Amniotic epithelial cell (primary cell): ENCODE measurements at regions not wholly inside any gene's neighbourhood (a gene's known extent, or its start where the extent isn't known, plus 50 kb on each side); places are given as distances from the start of the nearest gene placed in this dataset.

Experiments
- DNase-seq: peaks from one replicate; pipeline ENCODE4 v3.0.0-alpha.2; 2010; ENCODE audit warnings: low read depth

DNA sequence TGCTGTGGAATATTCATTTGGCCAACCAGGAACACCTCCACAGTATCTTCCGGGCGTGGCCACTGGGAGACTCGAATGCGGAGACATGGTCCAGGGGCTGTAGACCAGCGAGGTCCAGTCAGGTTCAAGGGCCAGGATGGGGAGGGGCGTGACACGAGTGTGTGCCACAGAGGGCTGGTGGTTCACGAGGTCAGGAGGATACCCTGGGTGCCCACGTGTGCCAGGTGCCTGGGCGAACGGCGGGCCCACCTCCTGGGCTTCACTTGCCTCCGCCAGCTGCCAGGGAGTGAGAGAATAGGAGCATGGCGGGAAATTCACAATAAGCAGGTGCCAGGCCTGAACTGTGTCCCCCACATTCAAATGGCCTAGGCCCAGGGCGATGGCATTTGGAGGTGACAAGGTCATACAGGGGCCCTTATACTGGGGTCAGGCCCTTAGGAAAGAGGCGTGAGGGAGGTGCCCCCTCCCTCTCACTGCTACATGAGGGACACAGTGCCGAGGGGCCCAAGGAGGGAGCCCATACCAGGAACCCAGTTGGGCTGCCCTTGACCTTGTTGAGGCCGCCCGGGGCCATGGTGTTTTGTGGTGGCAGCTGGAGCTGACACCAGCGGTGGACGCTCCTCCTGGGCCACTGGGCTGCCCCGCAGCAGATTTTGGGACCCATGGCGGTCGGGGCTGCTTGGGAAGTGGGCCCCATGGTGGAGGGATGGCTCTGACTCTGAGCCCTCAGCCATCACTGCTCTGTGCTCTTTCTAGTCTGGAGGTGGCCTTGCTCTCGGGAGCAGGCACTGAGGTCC is 1268.9 kb downstream of the BRD1 start:
- DNase-seq: no peak

DNA sequence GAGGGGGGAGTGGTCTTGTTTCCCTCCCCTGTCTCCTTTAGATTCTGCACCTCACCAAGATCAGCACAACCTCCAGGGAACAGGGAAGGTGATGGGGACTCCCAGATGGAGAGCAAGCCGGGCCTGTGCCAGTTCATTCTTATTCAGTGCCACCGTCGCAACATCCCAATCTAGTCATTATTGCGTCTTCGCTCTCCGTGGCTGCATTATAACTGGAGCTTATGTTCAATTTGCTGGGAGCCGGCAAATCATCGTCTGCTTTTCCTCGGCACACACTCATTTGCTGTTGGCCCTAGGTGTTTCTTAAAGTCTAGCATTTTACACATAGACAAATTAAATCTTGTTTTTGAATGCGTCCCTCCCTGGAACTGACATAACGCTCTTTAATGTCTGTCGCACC is 1269.7 kb downstream of the BRD1 start:
- DNase-seq: no peak

DNA sequence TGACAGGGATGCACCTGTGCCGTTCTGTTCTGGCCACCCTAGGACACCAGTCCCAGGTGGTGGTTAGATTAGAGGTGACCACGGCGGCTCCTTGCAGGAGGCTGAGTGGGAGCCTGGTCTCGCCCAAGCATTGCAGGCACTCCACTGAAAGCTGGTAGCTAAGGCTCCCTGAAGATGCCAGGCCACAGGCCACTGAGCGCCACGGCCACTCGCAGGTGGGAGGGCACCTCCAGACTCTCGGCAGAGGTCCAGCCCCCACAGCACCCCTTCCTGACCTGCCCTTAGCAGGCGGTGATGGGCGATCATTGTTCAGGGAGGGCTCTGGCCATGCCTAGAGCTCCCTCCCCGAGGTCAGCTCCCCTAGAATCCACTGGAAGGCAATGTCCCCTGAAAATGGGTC is 1270.2 kb downstream of the BRD1 start:
- DNase-seq: no peak

DNA sequence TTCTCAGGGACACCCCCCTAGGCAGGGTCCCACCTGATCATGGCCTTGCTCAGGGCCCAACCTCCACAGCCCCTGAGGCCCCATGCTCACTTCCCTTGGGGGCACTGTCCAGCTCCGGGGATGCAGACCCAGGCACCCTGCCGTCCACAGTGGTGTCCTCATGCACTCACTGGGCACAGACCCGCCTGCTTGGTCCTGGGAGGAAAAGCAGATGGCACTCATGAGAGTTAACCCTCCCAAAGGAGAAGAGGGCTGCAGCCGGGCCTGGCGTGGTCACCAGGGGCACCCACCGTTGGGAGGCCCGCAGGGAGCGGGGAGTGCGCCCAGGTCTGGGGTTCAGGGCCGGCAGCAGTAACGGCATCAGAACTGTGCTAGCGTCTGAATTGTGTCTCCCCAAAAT is 1270.9 kb downstream of the BRD1 start:
- no peak for DNase-seq

DNA sequence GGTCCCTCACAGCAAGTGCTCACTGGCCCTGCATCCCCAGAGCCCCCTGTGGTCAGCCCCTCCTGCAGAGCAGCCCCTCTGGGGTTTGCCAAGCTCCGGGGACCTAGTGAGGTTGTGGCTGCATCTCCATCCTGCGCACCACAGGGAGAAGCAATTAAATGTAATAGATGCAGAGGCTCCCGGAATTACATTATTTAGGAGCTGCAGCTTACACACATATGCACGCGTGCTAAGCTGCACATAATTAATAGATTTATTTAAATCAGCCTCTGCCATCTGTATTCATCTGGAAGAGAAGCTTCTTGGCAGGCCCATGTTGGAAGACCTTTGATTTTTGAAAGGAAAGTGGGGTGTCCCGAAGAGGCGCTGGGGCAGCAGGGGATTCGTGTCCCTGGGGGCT is 1271.5 kb downstream of the BRD1 start:
- no peak for DNase-seq

DNA sequence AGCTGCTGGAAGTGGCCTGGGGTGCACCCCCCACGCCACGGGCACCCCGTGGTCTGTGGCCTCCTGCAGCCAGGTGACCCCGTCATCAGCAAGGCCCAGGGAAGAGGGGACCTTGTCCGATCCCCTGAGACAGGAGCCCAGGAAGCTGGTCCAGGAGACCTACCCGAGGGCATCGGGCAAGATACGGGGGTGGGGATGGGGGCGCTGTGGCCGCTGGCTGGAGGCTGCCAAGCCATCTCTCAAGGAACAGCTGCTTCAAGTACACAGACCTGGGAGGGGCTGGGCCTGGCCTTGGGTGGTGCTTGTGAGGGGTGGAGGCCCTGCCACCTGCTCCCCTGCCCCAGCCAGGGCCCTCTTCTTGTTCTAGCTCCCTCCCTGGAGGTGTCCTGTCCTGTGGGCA is 1272.1 kb downstream of the BRD1 start:
- no peak for DNase-seq

DNA sequence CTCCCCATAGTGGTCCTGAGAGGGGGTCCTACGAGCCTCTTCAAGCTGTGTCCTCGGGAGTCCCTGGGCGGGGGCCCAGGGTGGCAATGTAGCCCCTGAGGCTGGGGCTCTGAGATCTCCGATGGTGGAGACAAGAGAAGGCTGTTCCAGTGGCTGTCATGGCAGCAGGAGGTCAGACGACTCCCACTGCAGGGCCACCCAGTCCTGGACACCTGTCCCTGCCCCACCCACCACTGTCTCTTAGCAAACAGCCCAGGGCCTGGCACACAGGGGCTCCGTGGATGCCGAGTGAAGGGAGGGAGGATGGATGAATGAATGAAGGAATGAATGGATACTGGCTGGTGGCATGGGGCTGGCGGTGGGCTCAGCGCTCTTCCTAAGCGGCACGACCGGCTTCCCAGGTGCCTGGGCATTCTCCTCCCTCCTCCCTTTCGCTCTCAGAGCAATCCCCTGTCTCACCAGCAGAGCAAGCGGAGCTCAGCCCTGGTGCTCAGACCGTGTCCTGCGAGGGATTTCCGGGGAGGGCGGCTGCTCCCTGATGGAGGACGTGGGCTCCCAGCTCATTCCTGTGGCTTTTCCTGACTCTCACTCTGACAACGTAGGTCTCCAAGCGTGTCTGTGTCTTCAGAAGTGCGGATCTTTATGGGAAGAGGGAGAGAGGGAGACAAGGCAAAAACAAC is 1272.6 kb downstream of the BRD1 start:
- no peak for DNase-seq

DNA sequence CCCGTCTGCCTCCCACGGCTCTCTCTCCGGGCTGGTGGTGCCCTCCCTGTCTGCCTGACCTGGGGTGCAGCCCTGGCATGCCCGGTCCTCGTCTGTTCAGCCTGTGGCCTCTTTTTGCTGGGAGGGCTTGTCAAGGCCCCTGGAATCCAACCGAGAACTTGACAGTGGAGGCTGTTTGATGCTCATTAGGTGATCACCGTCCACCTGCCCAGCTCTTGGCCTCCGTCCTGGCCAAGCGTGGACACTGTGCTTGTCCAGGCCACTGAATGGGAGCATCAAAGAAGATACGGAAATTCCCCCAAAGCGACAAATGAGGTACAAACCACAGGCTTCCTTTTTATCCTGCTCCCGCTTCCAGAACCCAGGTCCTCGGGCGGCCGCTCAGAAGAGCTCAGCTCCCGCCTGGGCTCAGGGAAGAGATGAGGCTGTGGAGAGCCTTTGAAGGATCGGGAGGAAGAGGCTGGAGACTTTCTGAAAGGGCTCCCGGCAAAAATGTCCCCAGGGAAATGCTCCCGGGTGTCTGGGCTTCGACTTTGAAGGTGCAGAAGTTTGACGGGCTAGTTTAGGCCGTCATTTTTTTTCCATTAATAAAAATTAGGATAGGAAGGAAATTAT is 1273.9 kb downstream of the BRD1 start:
- DNase-seq: no peak

DNA sequence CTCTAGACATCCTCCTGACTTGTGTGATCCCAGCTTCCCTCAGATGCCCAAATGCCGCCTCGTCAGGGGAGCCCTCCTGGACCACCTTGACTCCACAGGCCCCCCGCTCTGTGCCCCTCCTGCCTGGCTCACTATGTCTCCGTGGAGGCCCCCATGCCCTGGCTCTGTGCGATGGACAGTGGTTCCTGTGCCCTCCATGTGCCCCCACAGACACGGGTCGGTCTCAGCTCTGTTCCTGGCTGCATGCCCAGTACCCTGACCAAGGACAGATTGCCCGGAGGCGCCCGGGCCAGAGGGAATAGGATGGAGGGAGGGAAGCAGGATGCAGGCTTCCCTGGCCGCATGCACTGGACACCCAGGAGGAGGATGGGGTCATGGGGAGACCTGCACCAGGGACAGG is 1274.6 kb downstream of the BRD1 start:
- DNase-seq: no peak

DNA sequence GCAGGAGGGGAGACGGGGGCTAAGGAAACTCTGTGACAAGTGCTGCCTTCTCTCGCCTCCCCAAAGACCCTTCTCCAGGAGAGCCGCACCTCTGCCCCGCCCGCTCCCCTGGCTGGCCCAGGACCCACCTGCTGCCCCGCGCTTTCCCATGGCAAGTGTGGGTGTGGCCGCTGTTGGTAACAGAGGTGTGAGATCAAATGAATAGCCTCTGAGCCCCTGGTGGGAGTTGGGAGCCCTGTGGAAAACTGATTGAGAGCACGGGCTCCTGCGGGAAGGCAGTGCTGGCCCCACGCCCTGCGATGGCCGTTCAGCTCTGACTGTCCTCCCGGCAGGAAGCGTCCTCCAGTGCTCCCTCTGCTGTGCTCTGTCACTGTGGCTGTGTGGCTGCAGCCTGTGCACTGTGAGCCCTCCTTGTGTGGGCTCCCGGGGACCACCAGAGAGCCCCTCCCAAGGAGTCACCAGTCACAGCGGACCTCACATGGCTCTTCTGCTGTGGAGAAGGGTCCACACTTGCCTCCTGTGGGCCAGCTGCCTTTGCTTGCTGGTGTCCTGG is 1275.9 kb downstream of the BRD1 start:
- DNase-seq: no peak

DNA sequence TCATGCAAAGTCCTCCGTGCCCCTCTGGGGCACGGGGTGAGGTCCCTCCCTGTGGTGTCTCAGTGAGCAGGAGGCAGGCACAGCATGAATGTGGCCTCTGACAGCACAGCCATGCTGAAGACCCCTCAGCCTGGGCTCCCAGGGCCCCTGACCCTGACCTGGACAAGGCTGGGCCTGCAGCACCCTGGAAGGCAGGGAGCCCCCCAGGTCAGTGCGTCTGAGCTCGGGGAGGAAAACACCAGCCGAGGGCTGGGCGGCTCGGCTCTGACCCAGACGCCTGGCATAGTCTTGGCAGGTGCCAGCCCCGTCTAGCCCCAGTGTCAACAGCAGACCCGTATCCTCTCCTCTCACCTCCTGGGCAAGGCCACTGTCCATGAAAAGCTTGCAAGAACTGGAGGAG is 1276.6 kb downstream of the BRD1 start:
- DNase-seq: no peak

DNA sequence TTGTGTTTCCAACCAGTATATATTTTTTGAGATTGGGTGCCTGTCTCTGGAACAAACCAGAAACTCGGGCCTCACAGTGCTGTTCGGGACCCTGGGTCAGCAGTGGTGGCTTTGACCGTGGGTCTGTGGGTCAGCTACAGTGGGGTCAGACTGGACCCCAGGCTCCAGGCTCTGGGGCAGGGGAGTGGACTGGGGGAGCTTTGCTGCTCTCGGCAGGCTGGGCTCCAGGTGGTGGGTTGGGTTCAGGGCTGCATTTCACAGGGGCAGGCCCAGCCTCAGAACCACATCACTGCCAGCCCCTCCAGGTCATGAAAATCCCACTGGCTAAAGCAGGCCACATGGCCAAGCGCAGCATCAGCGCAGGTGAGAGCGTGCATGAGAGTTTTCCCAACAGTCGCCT is 1279.3 kb downstream of the BRD1 start:
- DNase-seq: no peak

DNA sequence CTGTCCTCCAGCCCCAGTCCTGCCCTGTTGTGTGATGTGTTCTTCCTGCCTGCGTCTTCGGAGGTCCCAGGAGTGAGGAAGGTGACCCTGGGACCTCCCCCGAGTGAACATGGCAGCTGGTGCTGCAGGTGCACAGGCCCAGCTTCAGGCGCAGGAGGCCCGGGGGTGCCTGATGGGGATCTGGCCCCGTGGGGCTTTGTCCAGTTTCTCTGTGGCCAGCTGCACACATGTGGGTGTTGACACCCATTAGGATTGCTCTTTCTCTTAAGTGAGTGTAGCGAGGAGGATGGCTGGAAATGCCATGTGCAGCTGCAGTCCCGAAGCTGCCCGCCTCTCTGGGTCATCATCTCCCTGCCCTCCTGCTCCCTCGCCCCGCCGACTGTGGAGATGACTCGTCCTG is 1279.7 kb downstream of the BRD1 start:
- DNase-seq: no peak

DNA sequence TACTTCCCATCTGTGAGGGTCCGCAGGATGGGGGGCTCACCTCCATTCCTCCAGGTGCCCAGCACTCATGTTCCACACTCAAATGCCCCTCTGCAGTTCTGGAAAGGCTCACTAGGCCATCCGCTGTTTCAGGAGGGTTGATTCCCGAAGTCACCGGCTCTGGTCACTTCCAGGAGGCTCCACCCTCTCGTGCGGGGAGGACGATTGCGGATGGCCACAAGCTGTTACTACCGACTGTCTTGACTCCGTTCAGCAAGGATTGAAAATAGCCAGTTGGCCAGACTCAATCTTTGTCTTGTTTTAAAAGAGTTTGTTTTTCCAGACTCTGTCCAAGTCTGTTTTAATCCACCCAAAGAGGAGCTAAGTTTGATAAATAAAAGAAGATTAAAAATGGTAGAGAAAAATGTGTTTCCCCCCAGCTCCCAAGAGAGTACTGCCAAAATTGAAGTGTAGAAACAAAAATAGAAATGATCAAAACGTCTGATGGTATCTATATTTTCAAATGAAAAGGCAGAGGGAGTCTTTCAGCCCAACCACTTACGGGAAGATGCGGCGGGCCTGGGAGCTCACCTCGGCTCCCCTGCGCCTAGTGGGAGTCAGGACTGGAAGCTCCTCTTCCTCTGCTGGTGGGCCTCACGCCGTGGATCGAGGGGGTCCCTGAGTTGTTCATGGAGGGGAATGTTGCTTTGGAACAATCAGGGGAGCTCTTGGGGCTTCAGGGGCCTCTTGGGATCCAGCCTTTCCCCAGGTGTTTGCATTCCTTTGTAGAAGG is 1280.8 kb downstream of the BRD1 start:
- no peak for DNase-seq

DNA sequence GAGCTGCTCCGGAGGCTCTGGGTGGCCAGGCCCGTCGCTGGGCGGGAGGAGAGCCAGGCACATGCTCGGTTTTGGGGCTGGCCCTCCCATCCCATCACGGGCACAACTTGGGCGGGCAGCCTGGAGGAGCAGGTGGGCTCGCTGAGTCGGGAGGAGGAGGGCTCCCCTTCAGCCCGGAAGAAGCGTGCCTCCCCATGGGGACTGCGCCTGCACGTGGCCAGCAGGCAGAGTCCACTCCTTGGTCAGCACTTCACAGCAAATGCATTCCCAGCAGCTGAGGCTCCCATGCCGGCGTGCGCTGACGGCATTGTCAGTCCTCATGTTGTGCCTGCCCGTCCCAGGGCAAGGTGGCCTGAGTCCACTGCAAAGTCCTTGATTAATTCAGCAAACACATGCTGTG is 1281.7 kb downstream of the BRD1 start:
- DNase-seq: no peak

DNA sequence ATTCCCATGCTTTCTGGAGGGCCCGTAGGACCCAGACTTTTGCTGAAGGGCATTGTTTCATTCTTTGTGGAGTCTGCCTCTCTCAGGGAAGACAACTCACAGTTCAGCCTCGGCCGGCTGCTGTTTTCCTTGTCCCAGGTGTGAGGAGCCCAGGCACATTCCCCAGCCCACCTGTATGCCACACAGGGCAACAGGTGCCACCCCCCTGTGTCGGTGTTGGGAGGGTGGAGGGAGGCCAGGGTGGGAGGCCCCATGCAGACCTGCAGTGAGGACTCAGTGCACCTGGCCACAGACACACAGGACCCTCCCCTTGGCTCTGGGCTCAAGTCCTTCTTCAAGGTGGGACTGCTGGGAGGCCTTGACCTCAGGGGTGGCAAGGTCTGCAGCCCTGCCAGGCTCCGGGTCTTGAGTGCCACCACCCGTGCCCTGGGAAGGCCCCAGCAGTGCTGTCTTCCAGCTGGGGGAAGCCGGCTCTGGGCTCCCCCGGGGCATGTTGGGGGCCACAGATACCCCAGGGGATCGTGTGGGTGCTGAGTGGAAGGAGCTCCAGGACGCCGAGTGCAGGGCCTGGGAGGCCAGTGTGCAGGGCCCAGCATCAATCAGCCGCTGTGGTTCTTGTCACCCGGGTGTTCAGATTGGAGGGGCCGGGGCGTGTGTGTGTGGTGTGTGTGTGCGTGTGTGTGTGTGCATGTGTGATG is 1286.1 kb downstream of the BRD1 start:
- DNase-seq: no peak

DNA sequence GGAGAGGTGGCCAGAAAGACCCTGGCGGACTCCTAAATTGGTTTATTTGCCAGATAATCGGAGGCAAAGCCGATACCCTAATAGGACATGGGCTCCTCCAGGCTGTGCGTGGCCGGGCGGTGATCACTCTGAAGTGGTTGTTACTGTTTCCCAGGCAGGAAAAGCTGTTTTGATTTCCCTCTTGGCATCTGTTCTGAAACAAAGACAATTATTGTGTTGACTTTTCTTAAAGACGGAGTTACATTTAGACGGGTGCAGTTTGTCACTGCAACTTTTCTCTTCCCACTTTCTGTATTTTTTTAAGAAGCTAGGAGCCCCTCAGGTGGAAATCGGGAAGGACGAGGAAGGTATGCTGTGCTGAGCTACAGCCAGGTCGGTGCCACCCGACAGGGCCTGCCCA is 1288.4 kb downstream of the BRD1 start:
- no peak for DNase-seq

DNA sequence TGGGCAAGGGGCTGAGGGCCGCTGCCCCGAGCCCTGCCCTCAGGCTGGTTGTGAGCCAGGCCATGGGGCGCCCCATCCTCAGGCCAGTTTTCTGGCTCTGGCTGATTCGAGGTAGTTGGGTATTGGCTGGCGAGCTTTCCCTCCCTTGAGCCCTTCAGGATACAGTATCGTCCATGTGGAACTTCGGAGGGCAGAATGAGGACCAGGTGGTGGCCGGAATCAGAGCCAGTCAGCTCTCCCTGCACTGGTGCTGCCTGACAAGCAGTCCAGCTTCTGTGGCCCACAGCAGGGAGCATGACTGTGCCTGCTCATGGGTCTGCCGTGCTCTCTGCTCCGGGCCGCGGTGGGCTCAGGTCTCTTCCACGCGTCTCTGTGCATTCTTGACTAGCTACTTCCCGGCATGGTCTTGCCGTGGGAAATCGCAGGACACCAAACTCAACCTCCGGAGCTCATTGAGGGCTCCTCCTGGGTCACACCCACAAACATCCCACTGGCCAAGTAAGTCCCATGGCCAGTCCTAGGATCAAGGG is 1289.3 kb downstream of the BRD1 start:
- no peak for DNase-seq

DNA sequence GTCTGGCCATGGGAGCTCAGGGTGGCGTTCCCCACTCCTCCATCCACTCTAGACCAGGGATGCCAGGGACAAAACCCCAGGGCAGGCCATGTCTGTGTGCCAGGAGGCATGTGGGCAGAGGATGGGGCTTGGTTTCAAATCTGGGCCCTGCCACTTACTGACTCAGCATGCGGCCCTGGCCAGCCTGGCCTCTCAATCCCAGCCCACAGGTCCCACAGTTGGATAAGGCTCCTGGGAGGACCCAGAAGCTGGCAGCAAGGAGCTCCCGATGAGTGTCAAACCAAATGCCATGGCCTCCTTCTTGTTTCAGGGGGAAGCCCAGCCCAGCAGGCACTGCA is 1290.4 kb downstream of the BRD1 start:
- no peak for DNase-seq

DNA sequence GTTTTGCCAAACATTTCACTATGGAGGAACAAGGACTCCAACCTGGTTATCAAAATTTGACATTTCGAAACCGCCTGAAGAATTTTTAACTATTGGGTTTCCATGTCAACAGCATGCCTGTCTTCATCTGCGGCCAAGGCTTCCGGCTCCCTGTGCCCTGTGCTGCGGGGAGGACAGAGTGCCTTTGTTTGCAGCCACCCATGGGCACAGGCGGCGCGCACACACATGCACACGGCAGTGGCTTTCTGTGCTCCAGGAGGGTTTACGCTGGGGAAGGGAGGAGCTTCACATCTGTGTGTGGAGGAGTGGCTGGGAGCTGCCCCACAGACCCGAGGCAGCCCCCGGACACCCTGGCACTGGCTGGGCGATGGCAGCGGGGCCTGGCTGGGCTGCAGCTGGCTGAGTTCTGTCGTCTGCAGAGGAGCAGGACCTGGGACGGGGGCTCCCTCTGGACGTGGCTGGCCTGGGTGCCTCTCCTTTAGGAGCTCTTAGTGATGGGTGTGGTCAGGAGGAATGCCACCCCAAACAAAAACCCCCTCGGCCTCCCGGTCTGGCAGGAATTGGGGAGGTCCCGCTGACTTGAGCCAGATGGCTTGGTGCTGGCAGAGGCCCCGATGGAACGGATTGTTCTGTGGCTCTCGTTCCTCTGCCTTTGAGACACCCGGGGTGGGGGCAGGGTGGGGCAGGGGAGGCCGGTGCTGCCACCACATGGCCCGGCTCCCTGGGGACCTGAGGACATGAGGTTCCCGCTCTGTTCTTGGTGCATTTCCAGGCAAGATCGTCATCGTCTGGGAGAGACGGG is 1290.9 kb downstream of the BRD1 start:
- no peak for DNase-seq
